ENCODE measurements at regions not wholly inside any gene's neighbourhood (a gene's known extent, or its start where the extent isn't known, plus 50 kb on each side); places are given as distances from the start of the nearest gene placed in this dataset.

DNA sequence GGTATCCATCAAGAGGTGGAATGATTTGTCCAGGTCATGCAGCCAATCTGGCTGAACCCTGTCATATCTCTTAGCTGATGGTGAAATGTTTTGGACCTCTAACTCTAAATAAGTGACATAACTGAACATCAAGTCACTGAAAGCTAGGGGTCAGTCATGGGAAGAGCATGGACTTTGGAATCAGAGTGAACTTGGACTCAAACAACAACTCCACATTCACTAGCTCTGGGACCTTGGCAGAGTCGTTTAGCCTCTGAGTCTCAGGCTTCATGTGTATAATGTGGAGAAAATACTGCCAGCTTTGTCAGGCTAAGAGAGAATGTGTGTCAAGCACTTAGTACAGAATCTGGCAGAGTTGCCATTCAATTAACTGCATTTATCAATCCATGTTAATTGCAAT lies 557.8 kb upstream of the CFAP20DC start:
- no peaks in the 10 kb centered on the region for H3K27me3 ChIP-seq (ENCODE audit: control insufficient read depth, insufficient read depth, low read length)
- no peaks in the 10 kb centered on the region for H3K36me3 ChIP-seq (ENCODE audit: control insufficient read depth, insufficient read depth, low read length)
- H3K4me3 ChIP-seq (ENCODE audit: low read depth, low read length) = no peak overlapping the region
- TF ChIP-seq, protein P1, sequence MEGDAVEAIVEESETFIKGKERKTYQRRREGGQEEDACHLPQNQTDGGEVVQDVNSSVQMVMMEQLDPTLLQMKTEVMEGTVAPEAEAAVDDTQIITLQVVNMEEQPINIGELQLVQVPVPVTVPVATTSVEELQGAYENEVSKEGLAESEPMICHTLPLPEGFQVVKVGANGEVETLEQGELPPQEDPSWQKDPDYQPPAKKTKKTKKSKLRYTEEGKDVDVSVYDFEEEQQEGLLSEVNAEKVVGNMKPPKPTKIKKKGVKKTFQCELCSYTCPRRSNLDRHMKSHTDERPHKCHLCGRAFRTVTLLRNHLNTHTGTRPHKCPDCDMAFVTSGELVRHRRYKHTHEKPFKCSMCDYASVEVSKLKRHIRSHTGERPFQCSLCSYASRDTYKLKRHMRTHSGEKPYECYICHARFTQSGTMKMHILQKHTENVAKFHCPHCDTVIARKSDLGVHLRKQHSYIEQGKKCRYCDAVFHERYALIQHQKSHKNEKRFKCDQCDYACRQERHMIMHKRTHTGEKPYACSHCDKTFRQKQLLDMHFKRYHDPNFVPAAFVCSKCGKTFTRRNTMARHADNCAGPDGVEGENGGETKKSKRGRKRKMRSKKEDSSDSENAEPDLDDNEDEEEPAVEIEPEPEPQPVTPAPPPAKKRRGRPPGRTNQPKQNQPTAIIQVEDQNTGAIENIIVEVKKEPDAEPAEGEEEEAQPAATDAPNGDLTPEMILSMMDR (IDR thresholded peaks at IDR 0.05; ENCODE audit: insufficient read depth, low read length, poor library complexity, severe bottlenecking) = no peak
- DNase-seq (ENCODE audit: low read depth) = no peak

DNA sequence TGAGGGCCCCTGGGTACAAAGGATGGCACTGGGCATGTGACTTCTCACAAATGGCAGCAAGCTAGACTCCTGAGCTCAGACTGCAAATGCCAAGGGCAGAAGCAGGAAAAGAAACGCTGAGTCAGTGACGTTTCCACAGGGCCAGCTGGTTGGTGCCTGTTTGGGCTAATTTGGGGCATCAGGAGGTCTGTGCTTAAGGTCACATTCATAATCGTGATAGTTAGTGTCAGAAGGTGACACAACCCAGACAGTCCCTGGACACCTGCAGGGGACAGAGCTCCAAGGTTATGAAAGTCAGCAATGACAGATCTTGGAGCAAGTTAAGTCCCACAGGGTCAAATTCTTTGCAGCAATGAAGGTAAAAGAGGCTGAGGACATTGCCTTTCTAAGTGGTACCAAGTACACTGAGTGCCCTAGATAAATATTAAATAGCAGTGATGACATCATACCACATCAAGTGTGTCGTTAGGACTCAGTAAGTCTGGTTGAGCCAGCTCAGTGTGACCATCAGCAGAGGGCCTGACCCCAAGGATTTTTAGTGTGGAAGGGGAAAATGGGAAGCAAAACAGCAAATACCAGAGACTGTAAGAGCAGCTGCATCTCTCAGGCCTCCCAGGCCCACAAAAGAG lies 556.9 kb upstream of the CFAP20DC start:
- Histone ChIP-seq H3K4me3 (ENCODE audit: low read depth, low read length) (no peak overlapping the region), H3K27me3 (ENCODE audit: control insufficient read depth, insufficient read depth, low read length) (no peaks in the 10 kb centered on the region), H3K36me3 (ENCODE audit: control insufficient read depth, insufficient read depth, low read length) (no peaks in the 10 kb centered on the region)
- TF ChIP-seq, protein P1 (IDR thresholded peaks at IDR 0.05; ENCODE audit: insufficient read depth, low read length, poor library complexity, severe bottlenecking) = no peak
- DNase-seq (ENCODE audit: low read depth) = no peak

DNA sequence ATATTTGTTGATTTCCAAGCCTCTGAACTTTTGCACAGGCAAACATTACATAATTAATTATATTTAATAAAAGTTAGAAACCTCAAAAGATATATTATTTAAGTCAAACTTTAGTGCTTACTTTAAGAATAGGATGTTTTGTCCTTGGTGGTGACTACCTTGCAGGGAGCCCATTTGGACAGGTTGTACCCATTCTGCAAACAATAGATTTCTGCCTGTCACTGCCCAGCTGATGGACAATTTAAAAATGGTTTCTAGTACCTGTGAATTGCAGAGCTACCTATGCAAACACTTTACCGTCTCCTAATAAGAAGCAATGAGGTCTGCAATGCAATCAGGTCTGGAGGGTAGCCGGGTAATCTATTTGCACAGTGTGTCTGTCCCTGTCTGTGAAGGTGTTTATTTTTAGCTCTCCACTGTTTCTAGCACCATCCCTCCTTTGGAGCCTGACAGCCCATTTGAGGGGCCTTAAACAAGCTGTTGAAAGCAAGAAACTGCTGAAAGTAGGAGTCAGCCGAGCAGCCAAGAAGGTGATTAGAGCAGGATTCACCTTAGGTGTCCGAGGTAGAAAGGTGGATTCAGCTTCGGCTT lies 556.2 kb upstream of the CFAP20DC start:
- no peak for DNase-seq (ENCODE audit: low read depth)
- Histone ChIP-seq H3K27me3 (ENCODE audit: control insufficient read depth, insufficient read depth, low read length) (no peaks in the 10 kb centered on the region), H3K36me3 (ENCODE audit: control insufficient read depth, insufficient read depth, low read length) (no peaks in the 10 kb centered on the region), H3K4me3 (ENCODE audit: low read depth, low read length) (no peak overlapping the region)
- TF ChIP-seq, protein P1 (IDR thresholded peaks at IDR 0.05; ENCODE audit: insufficient read depth, low read length, poor library complexity, severe bottlenecking) = no peak

DNA sequence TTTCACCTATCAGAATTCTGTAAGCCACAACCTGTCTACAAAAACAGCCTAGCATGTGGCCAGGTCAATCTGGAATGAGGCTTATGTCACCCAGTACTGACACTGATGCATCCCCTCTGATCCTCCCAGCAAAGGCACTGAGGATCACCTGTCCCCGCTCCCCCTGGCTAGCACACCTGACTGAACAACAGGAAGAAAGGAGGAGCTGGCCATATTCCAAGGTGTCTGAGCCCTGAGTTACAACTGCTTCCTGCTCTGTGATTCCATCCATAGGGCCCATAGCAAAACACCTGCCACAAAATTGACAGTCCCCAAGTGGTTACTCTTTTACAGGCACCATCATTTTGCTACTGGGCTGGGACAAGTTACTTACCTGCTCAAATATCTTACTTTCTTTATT lies 555.5 kb upstream of the CFAP20DC start:
- no peak for DNase-seq (ENCODE audit: low read depth)
- Histone ChIP-seq H3K27me3 (ENCODE audit: control insufficient read depth, insufficient read depth, low read length) (no peaks in the 10 kb centered on the region), H3K4me3 (ENCODE audit: low read depth, low read length) (no peak overlapping the region), H3K36me3 (ENCODE audit: control insufficient read depth, insufficient read depth, low read length) (no peaks in the 10 kb centered on the region)
- TF ChIP-seq, protein P1 (IDR thresholded peaks at IDR 0.05; ENCODE audit: insufficient read depth, low read length, poor library complexity, severe bottlenecking) = no peak

DNA sequence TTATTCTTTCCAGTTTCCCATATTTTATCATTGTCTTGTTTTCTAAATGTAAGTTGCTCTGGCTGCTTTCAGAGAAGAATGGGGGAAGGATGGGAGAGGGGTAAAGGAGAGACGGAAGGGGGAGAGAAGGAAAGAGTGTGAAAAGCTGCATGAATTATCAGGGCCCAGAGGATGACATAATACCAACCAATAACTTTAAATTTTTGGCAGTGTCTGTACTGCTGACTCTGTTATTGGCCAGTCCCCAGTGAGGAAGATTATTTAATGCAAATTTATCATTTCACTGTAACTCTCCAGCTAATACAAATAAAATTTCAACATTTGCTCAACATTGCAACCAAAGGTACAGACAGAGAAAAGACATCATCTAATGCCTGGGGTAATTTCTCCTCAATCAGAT lies 551.7 kb upstream of the CFAP20DC start:
- DNase-seq (ENCODE audit: low read depth) = no peak
- TF ChIP-seq, protein P1 (IDR thresholded peaks at IDR 0.05; ENCODE audit: insufficient read depth, low read length, poor library complexity, severe bottlenecking) = no peak
- H3K36me3 ChIP-seq (ENCODE audit: control insufficient read depth, insufficient read depth, low read length) = no peaks in the 10 kb centered on the region
- H3K4me3 ChIP-seq (ENCODE audit: low read depth, low read length) = no peak overlapping the region
- H3K27me3 ChIP-seq (ENCODE audit: control insufficient read depth, insufficient read depth, low read length) = no peaks in the 10 kb centered on the region

DNA sequence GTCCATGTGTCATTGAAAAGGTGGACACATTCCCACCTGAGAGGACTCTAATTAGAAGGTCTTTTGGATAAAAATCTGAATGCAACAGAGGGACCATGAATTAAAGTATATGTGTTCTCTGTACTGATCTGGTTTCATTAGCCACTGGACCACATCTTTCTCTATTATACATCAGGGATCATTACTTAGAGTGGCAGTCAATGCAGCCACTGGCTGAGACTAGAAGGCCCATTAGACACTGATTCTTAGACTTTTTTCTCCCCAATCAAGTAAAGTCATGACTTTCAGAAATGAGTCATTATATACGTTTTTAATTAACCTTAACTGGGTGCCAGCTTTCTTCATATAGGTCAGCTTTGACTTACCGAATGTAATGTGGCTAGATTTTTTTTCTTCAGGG lies 550.8 kb upstream of the CFAP20DC start:
- H3K36me3 ChIP-seq (ENCODE audit: control insufficient read depth, insufficient read depth, low read length) = no peaks in the 10 kb centered on the region
- TF ChIP-seq, protein P1 (IDR thresholded peaks at IDR 0.05; ENCODE audit: insufficient read depth, low read length, poor library complexity, severe bottlenecking) = no peak
- H3K27me3 ChIP-seq (ENCODE audit: control insufficient read depth, insufficient read depth, low read length) = no peaks in the 10 kb centered on the region
- no peak overlapping the region for H3K4me3 ChIP-seq (ENCODE audit: low read depth, low read length)
- no peak for DNase-seq (ENCODE audit: low read depth)
